Muscle layer of colon (tissue), 2 donors: ENCODE measurements at regions not wholly inside any gene's neighbourhood (a gene's known extent, or its start where the extent isn't known, plus 50 kb on each side); places are given as distances from the start of the nearest gene placed in this dataset.

Experiments
- H3K27ac ChIP-seq: one replicate; pipeline ENCODE4 v1.7.0; 2013; ENCODE audit warnings: low read depth, mild to moderate bottlenecking, low read length, moderate library complexity
- H3K27me3 ChIP-seq, 2 donors: one replicate each; pipeline ENCODE4 v1.7.0; 2013; ENCODE audit warnings: low read length in 2 of 2, mild to moderate bottlenecking in 2 of 2; ENCODE audit not compliant: insufficient read depth in 2 of 2, control insufficient read depth in 1 of 2
- H3K36me3 ChIP-seq: one replicate; pipeline ENCODE4 v1.7.0; 2013; ENCODE audit warnings: mild to moderate bottlenecking, low read length; ENCODE audit not compliant: insufficient read depth
- H3K4me1 ChIP-seq: one replicate; pipeline ENCODE4 v1.7.0; 2013; ENCODE audit warnings: mild to moderate bottlenecking, low read length; ENCODE audit not compliant: insufficient read depth
- H3K4me3 ChIP-seq, 2 donors: one replicate each; pipeline ENCODE4 v1.7.0; 2013; ENCODE audit warnings: low read length in 2 of 2, low read depth in 1 of 2, mild to moderate bottlenecking in 1 of 2, moderate library complexity in 1 of 2
- H3K9ac ChIP-seq: one replicate; pipeline ENCODE4 v1.7.0; 2013; ENCODE audit warnings: low read length
- H3K9me3 ChIP-seq: one replicate; pipeline ENCODE4 v1.7.0; 2013; ENCODE audit warnings: mild to moderate bottlenecking, low read length
- donor health status: abdominal sarcoma.
- donor health status: Adenocarcinoma of cecum.

DNA sequence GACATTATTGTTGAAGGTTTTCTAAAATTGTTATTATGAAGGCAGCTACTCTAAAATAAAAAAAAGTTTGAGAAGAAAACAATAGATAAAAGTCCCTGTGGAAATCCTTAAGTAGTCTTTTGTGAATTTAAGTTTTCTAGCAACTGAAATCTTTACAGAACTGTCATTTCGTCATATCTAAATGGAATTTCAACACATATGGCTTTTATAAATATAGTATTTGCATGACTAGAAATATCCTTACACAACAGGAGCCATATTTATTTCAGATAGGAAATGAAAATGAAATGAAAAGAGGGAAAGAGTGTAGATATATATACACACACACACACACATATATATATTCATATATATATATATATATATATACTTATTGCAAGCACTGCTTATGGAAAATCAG, 204.7 kb upstream of the RGS18 start:
- Histone ChIP-seq H3K4me1 (no peaks in the 10 kb centered on the region), H3K27ac (no peak overlapping the region), H3K9me3 (no peaks in the 10 kb centered on the region), H3K27me3 (no peaks in the 10 kb centered on the region), H3K9ac (no peak overlapping the region), H3K4me3 (no peak overlapping the region), H3K36me3 (no peaks in the 10 kb centered on the region)

DNA sequence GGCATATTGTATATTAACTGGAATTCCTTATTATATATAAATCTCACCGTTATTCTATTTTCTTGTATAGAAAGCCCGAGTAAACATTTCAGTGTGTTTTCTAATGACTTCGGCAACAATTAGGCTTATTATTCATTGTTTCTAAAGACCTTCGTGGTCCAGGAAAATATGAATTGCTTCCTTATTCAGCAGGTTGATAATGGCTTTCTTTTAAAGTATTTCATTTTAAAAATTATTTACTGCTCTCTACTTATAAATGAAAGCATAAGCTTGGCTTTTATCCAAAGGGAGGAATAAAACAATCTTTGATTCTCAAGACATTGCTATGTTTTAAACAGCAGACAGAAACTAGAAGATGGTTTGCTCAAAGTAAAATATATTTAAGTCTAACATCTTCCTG, 198.4 kb upstream of the RGS18 start:
- Histone ChIP-seq H3K4me3 (no peak overlapping the region), H3K27ac (no peak overlapping the region), H3K9ac (no peak overlapping the region), H3K9me3 (no peaks in the 10 kb centered on the region), H3K4me1 (no peaks in the 10 kb centered on the region), H3K27me3 (no peaks in the 10 kb centered on the region), H3K36me3 (no peaks in the 10 kb centered on the region)

DNA sequence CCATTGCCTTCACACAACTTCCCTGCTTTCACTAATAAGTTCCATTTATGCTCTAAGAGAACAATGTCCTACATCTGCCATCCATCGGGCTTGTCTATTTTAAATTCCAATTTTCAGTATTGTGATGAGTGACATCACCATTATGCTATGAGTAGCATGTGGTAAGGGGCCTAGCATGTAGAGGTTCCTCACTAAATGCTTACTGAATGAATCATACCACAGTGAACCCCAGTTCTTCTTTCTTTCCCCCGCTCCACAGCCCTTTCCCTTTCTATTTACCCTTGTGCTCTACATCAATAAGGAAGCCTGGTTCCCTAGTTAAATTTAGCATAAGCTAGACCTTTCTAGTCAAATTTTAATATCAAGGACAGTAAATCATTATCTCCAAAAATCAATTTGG, 195.0 kb upstream of the RGS18 start:
- Histone ChIP-seq H3K4me3 (no peak overlapping the region), H3K4me1 (no peaks in the 10 kb centered on the region), H3K36me3 (no peaks in the 10 kb centered on the region), H3K9ac (no peak overlapping the region), H3K27me3 (no peaks in the 10 kb centered on the region), H3K27ac (no peak overlapping the region), H3K9me3 (no peaks in the 10 kb centered on the region)

DNA sequence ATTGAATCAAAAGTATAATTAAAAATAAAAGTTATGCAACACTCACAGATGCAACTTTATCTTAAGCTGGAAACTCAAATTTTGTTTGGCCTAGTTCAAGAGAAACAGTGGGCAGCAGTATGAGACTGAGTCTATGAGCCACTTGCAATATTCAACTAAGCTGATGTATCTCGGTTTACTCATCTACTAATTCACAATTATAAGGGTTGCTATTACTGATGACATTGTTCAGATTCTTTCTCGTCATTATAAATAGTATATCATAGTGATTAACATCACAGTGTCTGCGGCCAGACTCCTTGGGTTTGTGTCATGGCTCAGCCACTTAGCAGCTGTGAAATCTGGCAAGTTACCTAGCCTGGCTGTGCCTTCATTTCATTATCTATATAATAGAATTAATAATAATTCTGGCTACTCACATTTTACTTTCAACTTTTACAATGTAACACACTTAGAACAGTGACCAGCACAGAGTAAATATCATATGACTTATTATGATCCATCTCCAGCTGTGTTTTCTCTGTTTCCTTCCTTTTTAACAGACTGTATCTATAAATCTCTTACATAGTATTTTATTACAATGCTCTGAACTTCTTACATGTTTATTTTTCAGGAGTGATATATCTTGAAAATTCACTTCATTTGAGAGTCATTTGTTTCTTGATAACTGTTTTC, 194.3 kb upstream of the RGS18 start:
- Histone ChIP-seq H3K36me3 (no peaks in the 10 kb centered on the region), H3K9ac (no peak overlapping the region), H3K27ac (no peak overlapping the region)

DNA sequence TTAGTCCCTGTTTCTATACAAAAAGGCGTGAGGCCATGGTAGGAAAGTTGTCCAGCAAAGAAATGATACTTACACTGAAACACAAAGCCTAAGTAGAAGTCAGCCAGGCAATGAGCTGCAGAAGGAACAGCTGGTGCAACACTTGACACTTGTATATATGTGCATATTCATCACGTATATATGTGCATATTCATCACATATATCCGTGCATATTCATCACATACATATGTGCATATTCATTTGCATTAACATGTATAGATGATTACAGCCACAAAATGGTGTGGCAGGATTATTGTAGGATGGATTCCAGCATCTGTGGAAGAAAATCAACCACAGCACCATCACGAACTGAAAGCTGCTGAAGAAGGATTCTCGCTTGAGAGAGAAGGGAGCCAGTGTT, 189.0 kb upstream of the RGS18 start:
- Histone ChIP-seq H3K27ac (no peak overlapping the region), H3K27me3 (no peaks in the 10 kb centered on the region), H3K4me1 (no peaks in the 10 kb centered on the region), H3K9ac (no peak overlapping the region), H3K36me3 (no peaks in the 10 kb centered on the region), H3K4me3 (no peak overlapping the region), H3K9me3 (no peaks in the 10 kb centered on the region)

More for the DNA sequence above, 194.3 kb upstream of the RGS18 start:
- no peaks in the 10 kb centered on the region for H3K27me3 ChIP-seq
- H3K4me1 ChIP-seq: no peaks in the 10 kb centered on the region
- H3K9me3 ChIP-seq: no peaks in the 10 kb centered on the region
- no peak overlapping the region for H3K4me3 ChIP-seq

DNA sequence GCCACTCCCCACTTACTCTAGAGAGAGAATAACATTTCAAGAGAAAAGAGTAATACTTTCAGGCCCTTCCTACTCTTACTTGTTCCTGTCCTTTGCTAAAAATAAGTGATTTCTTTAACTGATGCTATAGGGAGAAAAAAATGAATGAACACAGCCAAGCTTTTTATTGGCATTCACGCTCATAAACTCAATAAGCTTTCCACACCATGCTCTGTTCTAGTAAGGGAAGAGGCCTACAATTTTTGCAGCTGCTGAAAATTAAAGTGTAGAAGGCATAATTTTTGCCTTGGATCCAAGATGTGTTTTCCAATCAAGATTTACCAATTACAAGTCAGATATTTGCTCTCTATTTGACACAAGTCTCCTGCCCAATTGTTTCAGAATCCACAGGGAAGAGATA, 188.1 kb upstream of the RGS18 start:
- no peaks in the 10 kb centered on the region for H3K4me1 ChIP-seq
- no peaks in the 10 kb centered on the region for H3K9me3 ChIP-seq
- no peak overlapping the region for H3K9ac ChIP-seq
- no peak overlapping the region for H3K4me3 ChIP-seq
- H3K27me3 ChIP-seq: no peaks in the 10 kb centered on the region
- H3K36me3 ChIP-seq: no peaks in the 10 kb centered on the region
- H3K27ac ChIP-seq: no peak overlapping the region

DNA sequence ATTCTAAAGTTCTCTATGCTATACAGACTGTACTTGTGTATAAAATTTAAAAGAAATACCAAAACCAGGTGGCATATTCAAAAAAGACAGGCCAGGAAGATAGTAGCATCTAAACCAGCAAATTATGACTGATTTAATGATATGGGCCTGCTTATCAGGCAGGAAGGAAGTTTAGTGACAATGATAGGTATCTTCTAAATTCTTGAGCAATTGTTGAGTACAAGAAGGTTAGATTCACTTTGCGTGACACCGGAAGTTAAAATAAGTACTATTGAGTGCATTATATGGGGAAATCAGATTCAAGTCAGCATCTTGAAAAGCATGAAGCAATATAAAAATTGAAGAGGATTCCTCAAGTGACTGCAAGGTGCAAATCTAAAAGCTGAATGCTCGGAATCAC, 186.8 kb upstream of the RGS18 start:
- no peak overlapping the region for H3K9ac ChIP-seq

DNA sequence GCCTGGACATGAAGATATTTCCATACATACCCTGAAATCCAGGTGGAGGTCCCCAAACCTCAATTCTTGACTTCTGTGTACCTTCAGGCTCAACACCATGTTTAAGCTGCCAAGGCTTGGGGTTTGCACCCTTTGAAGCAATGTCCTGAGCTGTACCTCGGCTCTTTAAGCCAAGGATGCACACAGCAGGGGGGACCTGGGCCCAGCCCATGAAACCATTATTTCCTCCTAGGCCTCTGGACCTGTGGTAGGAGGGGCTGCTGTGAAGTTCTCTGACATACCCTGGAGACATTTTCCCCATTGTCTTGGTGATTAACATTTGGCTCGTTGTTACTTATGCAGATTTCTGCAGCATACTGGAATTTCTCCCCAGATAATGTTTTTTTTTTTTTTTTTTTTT, 184.3 kb upstream of the RGS18 start:
- no peaks in the 10 kb centered on the region for H3K27me3 ChIP-seq
- H3K27ac ChIP-seq: no peak overlapping the region
- no peaks in the 10 kb centered on the region for H3K9me3 ChIP-seq
- H3K36me3 ChIP-seq: no peaks in the 10 kb centered on the region
- no peak overlapping the region for H3K9ac ChIP-seq
- H3K4me1 ChIP-seq: no peaks in the 10 kb centered on the region
- no peak overlapping the region for H3K4me3 ChIP-seq

More for the DNA sequence above, 186.8 kb upstream of the RGS18 start:
- no peaks in the 10 kb centered on the region for H3K27me3 ChIP-seq
- no peak overlapping the region for H3K27ac ChIP-seq
- H3K9me3 ChIP-seq: no peaks in the 10 kb centered on the region
- no peaks in the 10 kb centered on the region for H3K36me3 ChIP-seq
- H3K4me3 ChIP-seq: no peak overlapping the region
- H3K4me1 ChIP-seq: no peaks in the 10 kb centered on the region

DNA sequence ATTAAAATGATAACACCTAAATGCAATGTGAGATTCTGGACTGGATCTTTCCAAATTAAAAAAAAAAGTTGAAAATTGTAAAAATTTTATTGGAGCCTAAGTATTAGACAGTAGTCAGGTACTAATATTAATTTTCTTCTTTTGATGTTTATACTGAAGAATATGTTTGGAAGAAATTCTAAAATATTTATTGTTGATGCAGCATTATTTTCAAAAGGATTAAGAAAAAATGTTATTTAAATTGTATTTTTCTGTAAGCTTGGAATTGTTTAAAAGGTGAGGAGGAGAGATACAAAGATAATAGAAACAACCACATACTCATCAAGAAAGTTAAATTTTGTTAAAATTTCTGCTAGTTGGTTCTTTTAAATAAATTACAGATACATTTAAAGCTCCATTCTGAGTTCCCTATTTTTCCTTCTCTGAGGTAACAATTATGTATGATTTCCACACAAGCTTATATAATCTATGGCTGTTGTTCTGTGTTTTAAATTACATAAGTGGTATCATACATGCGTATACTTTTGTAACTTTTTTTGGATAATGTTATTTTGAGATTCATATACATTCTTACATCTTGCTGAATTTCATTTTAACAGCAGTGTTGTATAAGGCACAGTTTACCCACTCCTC, 180.3 kb upstream of the RGS18 start:
- Histone ChIP-seq H3K4me1 (no peaks in the 10 kb centered on the region), H3K27me3 (no peaks in the 10 kb centered on the region), H3K9me3 (no peaks in the 10 kb centered on the region), H3K36me3 (no peaks in the 10 kb centered on the region), H3K27ac (no peak overlapping the region), H3K9ac (no peak overlapping the region), H3K4me3 (no peak overlapping the region)

DNA sequence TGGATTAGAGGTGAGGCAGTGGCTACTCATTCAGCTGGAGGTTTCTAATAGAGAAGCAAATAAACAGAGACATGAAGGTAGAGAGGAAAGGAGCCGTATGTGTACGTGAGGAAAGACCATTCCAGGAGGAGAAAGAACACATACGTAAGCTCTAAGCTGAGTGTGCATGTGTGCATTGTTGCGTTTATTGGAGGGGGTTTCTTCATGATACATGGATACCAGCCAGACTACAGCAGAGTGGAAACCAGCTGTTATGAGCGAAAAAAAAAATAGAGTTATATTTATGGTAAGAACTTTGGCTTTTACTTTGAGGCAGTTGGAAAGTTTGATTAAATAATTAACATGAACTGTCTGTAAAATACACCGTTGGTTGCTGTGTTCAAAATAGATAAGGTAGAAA, 173.4 kb upstream of the RGS18 start:
- Histone ChIP-seq H3K27me3 (no peaks in the 10 kb centered on the region), H3K4me3 (no peak overlapping the region), H3K9ac (no peak overlapping the region), H3K27ac (no peak overlapping the region), H3K9me3 (no peaks in the 10 kb centered on the region), H3K4me1 (no peaks in the 10 kb centered on the region), H3K36me3 (no peaks in the 10 kb centered on the region)

DNA sequence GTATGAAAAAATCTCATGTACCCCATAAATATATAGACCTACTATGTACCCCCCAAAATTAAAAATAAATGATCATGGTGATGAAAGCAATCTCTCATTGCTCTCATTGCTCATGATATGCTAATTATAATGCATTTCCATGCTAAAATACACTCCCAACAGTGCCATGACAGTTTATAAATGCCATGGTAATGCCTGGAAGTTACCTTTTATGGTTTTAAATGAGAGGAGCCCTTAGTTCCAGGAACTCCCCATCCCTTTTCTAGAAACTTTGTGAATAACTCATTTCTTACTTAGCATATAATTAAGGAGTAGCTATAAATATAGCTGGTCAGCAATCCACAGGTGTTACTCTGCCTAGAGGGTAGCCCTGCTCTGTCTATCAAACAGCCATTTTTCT, 166.1 kb upstream of the RGS18 start:
- Histone ChIP-seq H3K4me3 (no peak overlapping the region), H3K36me3 (no peaks in the 10 kb centered on the region), H3K27ac (no peak overlapping the region), H3K9ac (no peak overlapping the region), H3K9me3 (no peaks in the 10 kb centered on the region), H3K4me1 (no peaks in the 10 kb centered on the region), H3K27me3 (no peaks in the 10 kb centered on the region)

DNA sequence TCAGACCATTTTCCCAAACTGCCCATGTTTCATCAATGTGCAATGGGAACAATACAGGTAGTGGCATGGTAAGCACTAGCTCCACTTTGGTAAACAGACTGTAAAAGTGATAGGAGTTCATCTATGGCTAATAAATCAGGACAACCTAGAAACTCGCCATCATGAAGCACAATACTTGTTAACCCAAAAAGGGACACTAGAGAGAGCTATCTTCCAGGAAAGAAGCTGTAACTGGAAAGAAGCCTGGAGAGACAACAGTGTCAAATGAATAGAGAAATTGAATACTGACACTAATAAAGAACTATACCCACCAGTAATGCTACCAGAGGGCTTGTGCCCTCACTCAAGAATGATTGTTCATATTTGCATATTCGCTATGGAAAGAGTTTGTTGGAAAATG, 164.7 kb upstream of the RGS18 start:
- H3K27me3 ChIP-seq: no peaks in the 10 kb centered on the region
- no peak overlapping the region for H3K27ac ChIP-seq

More for the DNA sequence above, 164.7 kb upstream of the RGS18 start:
- H3K9me3 ChIP-seq: no peaks in the 10 kb centered on the region
- H3K9ac ChIP-seq: no peak overlapping the region
- no peaks in the 10 kb centered on the region for H3K36me3 ChIP-seq
- H3K4me3 ChIP-seq: no peak overlapping the region
- H3K4me1 ChIP-seq: no peaks in the 10 kb centered on the region
